Heart right ventricle (tissue), 16 donors: ENCODE measurements at regions not wholly inside any gene's neighbourhood (a gene's known extent, or its start where the extent isn't known, plus 50 kb on each side); places are given as distances from the start of the nearest gene placed in this dataset.
"Not testable (repeated sequence)": the region's sequence is repeated elsewhere in the genome, so short reads cannot be mapped to it uniquely, and the experiment has no call there.

ENCODE experiments used
- ATAC-seq, 8 donors: fragments of 200-7000 bp; cut with Tn5 transposase; one replicate each; pipeline ENCODE4 v1.9.1; 2020; ENCODE audit warnings: mild to moderate bottlenecking in 8 of 8, moderate library complexity in 8 of 8, moderate number of reproducible peaks in 1 of 8
- DNase-seq, 2 donors: peaks; one replicate each; pipeline ENCODE4 v3.0.0-alpha.2; 2020
- H3K27ac ChIP-seq, 10 donors: fragments of 200-600 bp; sonication (generic) in 2 of 10; one replicate each; pipeline versions ENCODE4 v1.5.0 to v1.8.0; 2020 to 2022; ENCODE audit warnings: mild to moderate bottlenecking in 3 of 10
- H3K27me3 ChIP-seq, 7 donors: fragments of 200-600 bp; one replicate each; pipeline ENCODE4 v1.8.0; 2021 to 2022; ENCODE audit warnings: mild to moderate bottlenecking in 2 of 7
- H3K36me3 ChIP-seq, 9 donors: fragments of 200-600 bp; sonication (generic) in 1 of 9; one replicate each; pipeline versions ENCODE4 v1.5.0 to v1.8.0; 2020 to 2022; ENCODE audit warnings: mild to moderate bottlenecking in 2 of 9
- H3K4me1 ChIP-seq, 9 donors: fragments of 200-600 bp; sonication (generic) in 1 of 9; one replicate each; pipeline versions ENCODE4 v1.5.0 to v1.8.0; 2020 to 2022; ENCODE audit warnings: mild to moderate bottlenecking in 4 of 9
- H3K4me3 ChIP-seq, 10 donors: fragments of 200-600 bp; sonication (generic) in 2 of 10; one replicate each; pipeline versions ENCODE4 v1.5.0 to v1.8.0; 2020 to 2022; ENCODE audit warnings: mild to moderate bottlenecking in 7 of 10, moderate library complexity in 2 of 10
- H3K9me3 ChIP-seq, 11 donors: fragments of 200-600 bp in 10 of 11; sonication (generic) in 2 of 11; one replicate each; pipeline versions ENCODE4 v1.5.0 to v1.8.0; 2013 to 2022; ENCODE audit warnings: mild to moderate bottlenecking in 2 of 11, control low read depth in 1 of 11, moderate library complexity in 1 of 11
- CTCF ChIP-seq, 9 donors: fragments of 200-600 bp; sonication (generic) in 2 of 9; IDR thresholded peaks; one replicate each; pipeline versions ENCODE4 v1.5.0 to v1.8.0; 2021 to 2022; ENCODE audit warnings: antibody characterized with exemption in 9 of 9, mild to moderate bottlenecking in 5 of 9, moderate library complexity in 1 of 9
- WGBS, 2 donors: extraction: QIAGEN DNeasy Blood & Tissue Kit; methylation state at CpG; one replicate each; pipeline ENCODE4 v1.1.7; 2013; ENCODE audit warnings: inconsistent platforms in 1 of 2; 5-methylcytosine and 5-hydroxymethylcytosine counted together
- intact Hi-C, 10 donors: fragments of 100-400 bp; cut with DNase I; formaldehyde crosslinking; loops; one replicate each; pipeline versions ENCODE4 v1.11.1 to v1.14.2; 2022
- donor health status: Arrhythmogenic right ventricular cardiomyopathy.
- donor health status: ischemic (EF 13 %, LVEDD 7.1; RV severe dilation, severe dysfunction).
- donor health status: healthy with polysubstance abuse.
- donor health status: DM: no; HTN: yes; CAD: no.
- donor health status: DM: no; HTN: no; CAD: no.
- donor health status: ischemic (EF 25% LVEDD 6.9; RV normal size, moderate dysfunction).
- donor health status: ischemic (EF 25% LVEDD 5.7; RV mildly dilated, moderate dysfunction).
- donor health status: healthy.
- donor health status: DM: yes; HTN: yes; CAD: no.
- donor health status: Ischemic cardiomyopathy.
- donor health status: ischemic (EF 35%, LVEDD 5.7; RV mildly dilated, moderate dysfunction).
- donor health status: nonischemic (EF 11% LVEDD 7.7; RV severe dilation, severe dysfunction).
- donor health status: DM: yes; HTN: yes; CAD: no.
- donor health status: PGD.
- donor health status: ischemic (EF 29% LVEDD 5.4; RV normal size, mild dysfunction).
- donor health status: nonischemic (EF 23%, LVEDD 6.1; RV moderate dilation, normal function).

- peaks cover 0 to 4% (median 0%) of the 10 kb centered on the region in 11 donors for H3K9me3 ChIP-seq
- no peak overlapping the region for H3K27ac ChIP-seq
- DNase-seq (no peak), ATAC-seq (peak in 1 of 8 donors; percentile 25)
- no peaks in the 10 kb centered on the region for H3K36me3 ChIP-seq
- 34 to 39% methylated on average over 1 of the region's 1 CpG for WGBS, 2 donors
- no peak for TF ChIP-seq CTCF (IDR thresholded peaks at IDR 0.05)
- intact Hi-C loops = no loop called here
- no peaks in the 10 kb centered on the region for H3K27me3 ChIP-seq
- no peak overlapping the region for H3K4me3 ChIP-seq
- no peaks in the 10 kb centered on the region for H3K4me1 ChIP-seq
Observed at GRCh38 chr5:122661496-122662180, 113.2 kb upstream of the SNX2 start.

DNA sequence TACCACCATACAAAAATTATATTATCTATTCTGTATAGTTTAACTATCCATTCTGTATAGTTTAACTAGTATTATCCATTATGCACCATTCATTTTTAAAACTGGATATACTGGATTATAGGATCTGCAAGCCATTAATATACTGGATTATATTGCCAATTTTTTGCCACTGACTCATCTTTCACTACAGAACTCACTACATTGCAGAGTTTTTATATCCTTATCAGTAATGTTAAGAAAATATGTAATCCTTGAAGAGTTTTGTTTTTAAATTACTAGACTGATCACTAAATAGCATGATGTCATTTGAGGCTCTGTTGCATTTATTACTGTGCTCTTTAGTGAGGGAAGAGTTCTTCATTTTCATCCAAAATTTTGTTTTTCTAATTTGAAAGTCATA, 109.8 kb upstream of the SNX2 start:
- Histone ChIP-seq H3K4me1 (no peaks in the 10 kb centered on the region), H3K36me3 (no peaks in the 10 kb centered on the region), H3K27me3 (no peaks in the 10 kb centered on the region), H3K9me3 (peaks cover 0 to 11% (median 0%) of the 10 kb centered on the region in 11 donors), H3K27ac (no peak overlapping the region), H3K4me3 (no peak overlapping the region)
- ATAC-seq (no peak), DNase-seq (no peak)
- intact Hi-C loops = no loop called here
- TF ChIP-seq CTCF (IDR thresholded peaks at IDR 0.05) = no peak

DNA sequence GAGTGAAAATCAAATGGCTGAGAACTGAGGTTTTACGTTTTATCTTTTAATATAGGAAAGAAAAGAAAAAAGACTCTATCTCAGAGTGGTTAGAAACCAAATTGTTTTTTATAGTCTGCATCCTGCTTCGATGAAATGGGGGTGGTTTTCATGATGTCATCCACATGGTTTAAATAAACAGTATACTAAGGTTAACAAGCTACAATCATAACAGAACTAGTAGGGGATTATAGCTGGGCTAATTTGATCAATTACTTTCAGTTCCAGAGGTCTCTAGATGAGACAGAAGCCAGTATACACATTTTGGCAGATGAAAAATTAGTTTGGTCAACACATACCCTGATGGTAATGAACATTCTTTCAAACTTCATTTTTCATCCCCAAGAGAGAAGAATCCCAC, 106.3 kb upstream of the SNX2 start:
- ATAC-seq (no peak), DNase-seq (no peak)
- peaks cover 0 to 8% (median 0%) of the 10 kb centered on the region in 11 donors for H3K9me3 ChIP-seq
- TF ChIP-seq CTCF (IDR thresholded peaks at IDR 0.05) = no peak
- no peak overlapping the region for H3K27ac ChIP-seq
- no peaks in the 10 kb centered on the region for H3K36me3 ChIP-seq
- H3K4me1 ChIP-seq = peaks cover 0 to 1% (median 0%) of the 10 kb centered on the region in 9 donors
- peaks cover 0 to 8% (median 0%) of the 10 kb centered on the region in 7 donors for H3K27me3 ChIP-seq
- intact Hi-C loops = no loop called here
- 49 to 66% methylated on average over 2 of the region's 2 CpGs for WGBS, 2 donors
- no peak overlapping the region for H3K4me3 ChIP-seq

- intact Hi-C loops, DNase-seq, H3K9me3 ChIP-seq, H3K4me1 ChIP-seq, H3K36me3 ChIP-seq, ATAC-seq, H3K27ac ChIP-seq, H3K27me3 ChIP-seq, H3K4me3 ChIP-seq: not testable (repeated sequence)
- WGBS, 2 donors = 79 to 80% methylated on average over 1 of the region's 1 CpG
Observed at GRCh38 chr5:122669709-122670108, 105.2 kb upstream of the SNX2 start.

GRCh38 chr5:122673343-122673742, 101.5 kb upstream of the SNX2 start:
- intact Hi-C loops = no loop called here
- no peak overlapping the region for H3K4me3 ChIP-seq
- peaks cover 0 to 13% (median 0%) of the 10 kb centered on the region in 7 donors for H3K27me3 ChIP-seq
- peaks cover 0 to 5% (median 0%) of the 10 kb centered on the region in 9 donors for H3K4me1 ChIP-seq
- 76 to 77% methylated on average over 3 of the region's 3 CpGs for WGBS, 2 donors
- no peaks in the 10 kb centered on the region for H3K36me3 ChIP-seq
- DNase-seq (peak in 1 of 2 donors; percentile 50), ATAC-seq (peak; percentile 61 to 97 (median 92))
- H3K9me3 ChIP-seq = peaks cover 0 to 8% (median 0%) of the 10 kb centered on the region in 11 donors
- H3K27ac ChIP-seq = no peak overlapping the region
- no peak for TF ChIP-seq CTCF (IDR thresholded peaks at IDR 0.05)
